ENCODE measurements at regions not wholly inside any gene's neighbourhood (a gene's known extent, or its start where the extent isn't known, plus 50 kb on each side); places are given as distances from the start of the nearest gene placed in this dataset.
A peak's percentile ranks its signal among the peaks of the same experiment; 100 is the strongest.

GRCh38 chr5:77893225-77893860 is 117.2 kb upstream of the TBCA start:
- BruUV-seq (replicated peaks): no TSS peak
- H4K20me1 ChIP-seq (ENCODE audit: low read length): no peaks in the 10 kb centered on the region
- no peaks in the 10 kb centered on the region for H3K9me2 ChIP-seq (replicated peaks; ENCODE audit: low read length)
- POLR2A ChIA-PET (ENCODE audit: unreplicated experiment): no interaction called here
- TF ChIP-seq EZH2phosphoT487 (IDR thresholded peaks at IDR 0.05; ENCODE audit: borderline replicate concordance, low read length) (no peak), EZH2 (IDR thresholded peaks at IDR 0.05; ENCODE audit: low read length, unreplicated experiment) (no peak), CTCF (conservative IDR thresholded peaks at IDR 0.05; ENCODE audit: low read depth, low read length) (no peak)
- peak overlapping the region; percentile 92 for H3K27ac ChIP-seq (ENCODE audit: low read length)
- H3K79me2 ChIP-seq (ENCODE audit: low read length): no peaks in the 10 kb centered on the region
- no peaks in the 10 kb centered on the region for H3K36me3 ChIP-seq (ENCODE audit: low read depth, low read length)
- H3K4me1 ChIP-seq (ENCODE audit: insufficient read depth, low read length): peaks cover 26% of the 10 kb centered on the region
- ATAC-seq (peak; percentile 97), DNase-seq (peak; percentile 97)
- no peaks in the 10 kb centered on the region for H3K27me3 ChIP-seq (ENCODE audit: low read length)
- CTCF ChIA-PET: no interaction called here
- H3K9me3 ChIP-seq (ENCODE audit: low read length): no peaks in the 10 kb centered on the region
- 0 out of 2 replicates have a peak overlapping the region, but pooled peaks have one; percentile 15 for H2AFZ ChIP-seq (ENCODE audit: low read length)
- no peaks in the 10 kb centered on the region for H3F3A ChIP-seq (ENCODE audit: low read length, unreplicated experiment)
- H3K4me2 ChIP-seq (ENCODE audit: low read length): peak overlapping the region; percentile 59
- H3K4me3 ChIP-seq (ENCODE audit: low read length): 0 out of 2 replicates have a peak overlapping the region, but pooled peaks have one; percentile 15
- intact Hi-C loops (cut with micrococcal nuclease): loop anchor here (2.0 kb wide), 1 partner anchor 53 kb away; no protein-coding TSS in a partner anchor
- peak overlapping the region; percentile 37; the same call in 1 of the 2 replicates for H3K9ac ChIP-seq (ENCODE audit: low read length)

GRCh38 chr5:77892061-77893010 is 116.2 kb upstream of the TBCA start:
- POLR2A ChIA-PET (ENCODE audit: unreplicated experiment): no interaction called here
- TF ChIP-seq EZH2phosphoT487 (IDR thresholded peaks at IDR 0.05; ENCODE audit: borderline replicate concordance, low read length): no peak
- no peak for TF ChIP-seq CTCF (conservative IDR thresholded peaks at IDR 0.05; ENCODE audit: low read depth, low read length)
- no peak for TF ChIP-seq EZH2 (IDR thresholded peaks at IDR 0.05; ENCODE audit: low read length, unreplicated experiment)
- Histone ChIP-seq H3K9me2 (replicated peaks; ENCODE audit: low read length) (no peaks in the 10 kb centered on the region), H3F3A (ENCODE audit: low read length, unreplicated experiment) (no peaks in the 10 kb centered on the region), H3K27ac (ENCODE audit: low read length) (peak overlapping the region; percentile 92), H3K4me3 (ENCODE audit: low read length) (no peak overlapping the region), H3K9ac (ENCODE audit: low read length) (peak overlapping the region; percentile 37; the same call in 1 of the 2 replicates), H3K27me3 (ENCODE audit: low read length) (no peaks in the 10 kb centered on the region), H3K4me2 (ENCODE audit: low read length) (peak overlapping the region; percentile 59; the same call in 1 of the 2 replicates), H3K79me2 (ENCODE audit: low read length) (no peaks in the 10 kb centered on the region), H3K4me1 (ENCODE audit: insufficient read depth, low read length) (peaks cover 26% of the 10 kb centered on the region), H3K36me3 (ENCODE audit: low read depth, low read length) (no peaks in the 10 kb centered on the region), H2AFZ (ENCODE audit: low read length) (no peak overlapping the region), H4K20me1 (ENCODE audit: low read length) (no peaks in the 10 kb centered on the region), H3K9me3 (ENCODE audit: low read length) (no peaks in the 10 kb centered on the region)
- ATAC-seq: no peak
- no peak for DNase-seq
- no TSS peak for BruUV-seq (replicated peaks)
- intact Hi-C loops (cut with micrococcal nuclease): loop anchor here (2.0 kb wide), 1 partner anchor 54 kb away; no protein-coding TSS in a partner anchor
- CTCF ChIA-PET: no interaction called here
